Right lobe of liver (tissue), 4 donors: ENCODE measurements at regions not wholly inside any gene's neighbourhood (a gene's known extent, or its start where the extent isn't known, plus 50 kb on each side); places are given as distances from the start of the nearest gene placed in this dataset.

Experiments
- CTCF ChIP-seq, 4 donors: fragments of 200-600 bp in 3 of 4; fragments of 450-650 bp in 1 of 4; IDR thresholded peaks; one replicate each; pipeline versions ENCODE4 v1.5.1 to v1.8.0; 2016 to 2022; ENCODE audit warnings: antibody characterized with exemption in 4 of 4, mild to moderate bottlenecking in 2 of 4
- POLR2A ChIP-seq: fragments of 450-650 bp; IDR thresholded peaks from one replicate; pipeline ENCODE4 v1.6.1; 2017; ENCODE audit warnings: antibody characterized with exemption, mild to moderate bottlenecking
- donor health status: DM: no; HTN: no; CAD: no.
- donor health status: DM: no; HTN: no; CAD: no.
- donor health status: DM: no; HTN: yes; CAD: no.

- TF ChIP-seq POLR2A = no peak
- TF ChIP-seq CTCF (IDR thresholded peaks at IDR 0.05) = no peak
These were observed 128.5 kb upstream of the CYSLTR1 start for GRCh38 chrX:78455901-78456300.
